H1 (cell line): ENCODE measurements at regions not wholly inside any gene's neighbourhood (a gene's known extent, or its start where the extent isn't known, plus 50 kb on each side); places are given as distances from the start of the nearest gene placed in this dataset.

Source experiments
- CTCF ChIA-PET: fragments of 300-600 bp; sonication (Branson Sonifier 250); formaldehyde crosslinking; loops from one replicate; lab custom pipeline; 2021; ENCODE audit not compliant: partially characterized antibody; lab: Charles Lee
- POLR2A ChIA-PET: fragments of 300-600 bp; sonication (Branson Sonifier 250); formaldehyde crosslinking; loops from one replicate; lab custom pipeline; 2021; ENCODE audit warnings: inconsistent platforms; ENCODE audit not compliant: partially characterized antibody; lab: Charles Lee
- DNase-seq, 2 experiments: peaks; one replicate each; pipeline versions ENCODE4 v3.0.0 to v3.0.0-alpha.2; 2010 to 2022; ENCODE audit warnings: low spot score in 2 of 2, low read depth in 1 of 2, mixed read lengths in 1 of 2
- FAIRE-seq: peaks from 2 replicates; lab custom pipeline; 2011; peaks lifted over from hg19 to GRCh38; lab: Jason Lieb, UNC
- H2AFZ ChIP-seq: 2 replicates; pipeline ENCODE4 v1.8.1; 2012; ENCODE audit warnings: low read length, inconsistent platforms
- H2AK5ac ChIP-seq: 2 replicates; pipeline ENCODE4 v1.6.1; 2013; ENCODE audit warnings: low read depth, low read length
- H2BK120ac ChIP-seq: replicated peaks from 2 replicates; pipeline ENCODE3; 2013; ENCODE audit warnings: low read depth, low read length, inconsistent platforms
- H2BK12ac ChIP-seq: 2 replicates; pipeline ENCODE4 v1.6.1; 2013; ENCODE audit warnings: low read depth, low read length
- H2BK15ac ChIP-seq: 2 replicates; pipeline ENCODE4 v1.6.1; 2013; ENCODE audit warnings: low read length
- H2BK20ac ChIP-seq: 2 replicates; pipeline ENCODE4 v1.6.1; 2013; ENCODE audit warnings: low read length
- H2BK5ac ChIP-seq: 2 replicates; pipeline ENCODE4 v1.6.1; 2013; ENCODE audit warnings: low read depth, low read length
- H3K14ac ChIP-seq: 2 replicates; pipeline ENCODE4 v1.6.1; 2013; ENCODE audit warnings: inconsistent platforms; ENCODE audit not compliant: insufficient read length
- H3K18ac ChIP-seq: 2 replicates; pipeline ENCODE4 v1.6.1; 2013; ENCODE audit warnings: low read length; ENCODE audit errors: extremely low read depth
- H3K23ac ChIP-seq: 2 replicates; pipeline ENCODE4 v1.6.1; 2013; ENCODE audit warnings: inconsistent platforms; ENCODE audit not compliant: insufficient read length
- H3K23me2 ChIP-seq: 2 replicates; pipeline ENCODE4 v1.6.1; 2013; ENCODE audit warnings: low read depth, low read length
- H3K27ac ChIP-seq: 2 replicates; pipeline ENCODE4 v1.6.1; 2011; ENCODE audit warnings: low read depth, low read length, inconsistent platforms
- H3K27me3 ChIP-seq, 4 experiments: replicated peaks in 1 of 4; 1 replicate in 1 of 4; 2 replicates in 3 of 4; pipeline versions ENCODE4 v1.6.1 to v1.8.1; 2011 to 2013; ENCODE audit warnings: low read length in 3 of 4, mild to moderate bottlenecking in 3 of 4, inconsistent platforms in 2 of 4, mixed read lengths in 2 of 4, moderate library complexity in 1 of 4; ENCODE audit not compliant: control insufficient read depth in 3 of 4, insufficient read depth in 3 of 4; ENCODE audit errors: extremely low read depth in 1 of 4
- H3K36me3 ChIP-seq, 4 experiments: 2 replicates each; pipeline versions ENCODE4 v1.6.1 to v1.8.1; 2011 to 2013; ENCODE audit warnings: mild to moderate bottlenecking in 4 of 4, low read length in 3 of 4, moderate library complexity in 2 of 4, control low read depth in 1 of 4, inconsistent platforms in 1 of 4; ENCODE audit not compliant: insufficient read depth in 4 of 4, control insufficient read depth in 2 of 4
- H3K4ac ChIP-seq: replicated peaks from 2 replicates; pipeline ENCODE3; 2013; ENCODE audit warnings: low read length, low read depth, mixed read lengths, inconsistent platforms; ENCODE audit not compliant: insufficient read length
- H3K4me1 ChIP-seq, 4 experiments: replicated peaks in 1 of 4; 1 replicate in 1 of 4; 2 replicates in 3 of 4; pipeline versions ENCODE4 v1.6.1 to v1.8.1; 2011 to 2013; ENCODE audit warnings: low read length in 3 of 4, inconsistent platforms in 2 of 4, mixed read lengths in 1 of 4; ENCODE audit not compliant: insufficient read depth in 4 of 4, control insufficient read depth in 3 of 4
- H3K4me2 ChIP-seq, 2 experiments: 2 replicates each; pipeline versions ENCODE4 v1.6.1 to v1.8.1; 2011 to 2013; ENCODE audit warnings: low read depth in 2 of 2, low read length in 2 of 2, control low read depth in 1 of 2, inconsistent platforms in 1 of 2, mild to moderate bottlenecking in 1 of 2; ENCODE audit not compliant: insufficient read depth in 1 of 2
- H3K4me3 ChIP-seq, 4 experiments: fragments of 200-600, 300-600 bp in 1 of 4; sonication (generic), shearing (Covaris generic), sonication (Bioruptor Twin) in 1 of 4; 2 replicates each; pipeline versions ENCODE4 v1.5.1 to v1.8.1; 2011 to 2016; ENCODE audit warnings: low read length in 4 of 4, low read depth in 3 of 4, control low read depth in 2 of 4, inconsistent platforms in 2 of 4, mild to moderate bottlenecking in 2 of 4, mixed read lengths in 1 of 4, moderate library complexity in 1 of 4; ENCODE audit not compliant: insufficient read depth in 2 of 4; ENCODE audit errors: extremely low read depth in 1 of 4
- H3K56ac ChIP-seq: replicated peaks from 2 replicates; pipeline ENCODE3; 2013; ENCODE audit warnings: low read depth, mild to moderate bottlenecking, mixed read lengths, low read length, inconsistent platforms; ENCODE audit not compliant: insufficient read length
- H3K79me1 ChIP-seq: 2 replicates; pipeline ENCODE4 v1.6.1; 2013; ENCODE audit warnings: low read depth, low read length, control low read depth
- H3K79me2 ChIP-seq, 2 experiments: 2 replicates each; pipeline versions ENCODE4 v1.6.1 to v1.8.1; 2012 to 2013; ENCODE audit warnings: low read length in 2 of 2, mild to moderate bottlenecking in 2 of 2, inconsistent platforms in 1 of 2; ENCODE audit not compliant: insufficient read depth in 2 of 2, control insufficient read depth in 1 of 2
- H3K9ac ChIP-seq, 4 experiments: replicated peaks in 1 of 4; 1 replicate in 1 of 4; 2 replicates in 3 of 4; pipeline versions ENCODE4 v1.6.1 to v1.8.1; 2011 to 2013; ENCODE audit warnings: low read depth in 3 of 4, low read length in 3 of 4, control low read depth in 2 of 4, mild to moderate bottlenecking in 2 of 4, moderate library complexity in 2 of 4, inconsistent platforms in 1 of 4; ENCODE audit errors: extremely low read depth in 1 of 4
- H3K9me3 ChIP-seq, 2 experiments: 2 replicates each; pipeline versions ENCODE4 v1.6.1 to v1.8.1; 2012 to 2013; ENCODE audit warnings: mild to moderate bottlenecking in 2 of 2, moderate library complexity in 2 of 2, control low read depth in 1 of 2, inconsistent platforms in 1 of 2, low read depth in 1 of 2, low read length in 1 of 2, mixed read lengths in 1 of 2; ENCODE audit not compliant: insufficient read depth in 2 of 2
- H4K20me1 ChIP-seq, 2 experiments: replicated peaks in 1 of 2; 2 replicates each; pipeline versions ENCODE3 to v1.8.1; 2011 to 2013; ENCODE audit warnings: inconsistent platforms in 2 of 2, low read length in 2 of 2, mild to moderate bottlenecking in 1 of 2; ENCODE audit not compliant: insufficient read depth in 2 of 2, control insufficient read depth in 1 of 2
- H4K5ac ChIP-seq: 2 replicates; pipeline ENCODE4 v1.6.1; 2013; ENCODE audit warnings: low read length, low read depth, mixed read lengths, inconsistent platforms; ENCODE audit not compliant: insufficient read length
- H4K8ac ChIP-seq: 2 replicates; pipeline ENCODE4 v1.8.0; 2013; ENCODE audit warnings: mild to moderate bottlenecking, moderate library complexity, low read length, inconsistent platforms; ENCODE audit not compliant: insufficient read depth; ENCODE audit errors: extremely low read depth
- H4K91ac ChIP-seq: replicated peaks from 2 replicates; pipeline ENCODE3; 2013; ENCODE audit warnings: low read length, mixed read lengths, inconsistent platforms; ENCODE audit not compliant: insufficient read length
- PHF8 ChIP-seq: fragments of 200-600 bp; sonication (generic); conservative IDR thresholded peaks from 2 replicates; pipeline ENCODE4 v1.7.1; 2012; ENCODE audit warnings: low read depth, mild to moderate bottlenecking, inconsistent platforms, low read length, moderate library complexity
- WGBS, 2 experiments: shearing (Covaris generic) in 1 of 2; methylation state at CpG; one replicate each; pipeline versions ENCODE4 v1.1.6 to v1.1.7; 2013 to 2015; ENCODE audit warnings: low lambda C conversion rate in 2 of 2, mixed read lengths in 2 of 2, inconsistent platforms in 1 of 2, low coverage in 1 of 2, missing lambda C conversion rate in 1 of 2; ENCODE audit not compliant: insufficient replicate concordance in 2 of 2, insufficient coverage in 1 of 2, insufficient read length in 1 of 2; ENCODE audit errors: extremely low coverage in 1 of 2, missing lambda C conversion rate in 1 of 2; 5-methylcytosine and 5-hydroxymethylcytosine counted together

DNA sequence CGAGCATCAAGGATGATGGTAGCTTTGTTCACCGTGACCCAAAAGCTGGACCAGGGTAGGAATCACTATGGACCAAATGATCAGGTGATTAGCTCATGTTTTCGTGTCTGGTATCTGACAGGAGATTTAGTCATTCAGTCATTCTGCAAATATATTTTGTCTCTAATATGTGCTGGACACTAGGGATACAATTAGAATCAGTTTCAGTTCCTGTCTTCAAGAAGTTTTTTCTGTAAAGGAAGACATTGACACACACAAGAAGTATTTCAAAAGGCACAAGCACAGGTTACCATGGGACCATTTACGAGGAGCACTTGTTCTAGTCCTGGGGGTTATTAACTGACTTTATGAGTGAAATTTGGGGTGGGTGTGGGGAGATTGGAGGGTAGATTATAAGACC lies 244.9 kb downstream of the HIVEP2 start:
- no peak for DNase-seq
- no peaks in the 10 kb centered on the region for H3K79me2 ChIP-seq
- H4K5ac ChIP-seq = no peak overlapping the region
- H3K56ac ChIP-seq = no peak overlapping the region
- H3K4me2 ChIP-seq = no peak overlapping the region
- no peak overlapping the region for H2BK15ac ChIP-seq
- no peak overlapping the region for H3K14ac ChIP-seq
- H2AFZ ChIP-seq = no peak overlapping the region
- H2BK5ac ChIP-seq = no peak overlapping the region
- H4K91ac ChIP-seq = no peak overlapping the region
- POLR2A ChIA-PET = no interaction called here
- 92% methylated on average over 4 of the region's 4 CpGs; no CpG with 5 or more reads in 1 of the 2 experiments for WGBS, 2 experiments
- CTCF ChIA-PET = interaction anchor here (1.3 to 1.5 kb wide), 4 partner anchors 15 to 108 kb away, joined by 3 to 5 read pairs (median 3); no protein-coding TSS in a partner anchor
- H3K23ac ChIP-seq = no peak overlapping the region
- H3K4ac ChIP-seq = no peak overlapping the region
- no peak overlapping the region for H2BK120ac ChIP-seq
- H4K20me1 ChIP-seq = no peaks in the 10 kb centered on the region
- no peak overlapping the region for H3K9ac ChIP-seq
- H2BK12ac ChIP-seq = no peak overlapping the region
- H3K23me2 ChIP-seq = peaks cover 2% of the 10 kb centered on the region; the same call in 1 of the 2 replicates
- no peak overlapping the region for H3K18ac ChIP-seq
- no peak overlapping the region for H2BK20ac ChIP-seq
- no peak for FAIRE-seq
- no peak overlapping the region for H2AK5ac ChIP-seq
- no peaks in the 10 kb centered on the region for H3K9me3 ChIP-seq
- no peaks in the 10 kb centered on the region for H3K79me1 ChIP-seq
- H3K27me3 ChIP-seq = peaks cover 0 to 1% (median 0%) of the 10 kb centered on the region in 4 experiments; a peak in 1 of 7 replicates
- H3K4me3 ChIP-seq = no peak overlapping the region
- no peak overlapping the region for H4K8ac ChIP-seq
- no peak overlapping the region for H3K27ac ChIP-seq
- H3K36me3 ChIP-seq = no peaks in the 10 kb centered on the region
- H3K4me1 ChIP-seq = peaks cover 2 to 8% (median 5%) of the 10 kb centered on the region in 4 experiments; a peak in 3 of 7 replicates
- no peak for TF ChIP-seq PHF8
